ENCODE measurements at regions not wholly inside any gene's neighbourhood (a gene's known extent, or its start where the extent isn't known, plus 50 kb on each side); places are given as distances from the start of the nearest gene placed in this dataset.

DNA sequence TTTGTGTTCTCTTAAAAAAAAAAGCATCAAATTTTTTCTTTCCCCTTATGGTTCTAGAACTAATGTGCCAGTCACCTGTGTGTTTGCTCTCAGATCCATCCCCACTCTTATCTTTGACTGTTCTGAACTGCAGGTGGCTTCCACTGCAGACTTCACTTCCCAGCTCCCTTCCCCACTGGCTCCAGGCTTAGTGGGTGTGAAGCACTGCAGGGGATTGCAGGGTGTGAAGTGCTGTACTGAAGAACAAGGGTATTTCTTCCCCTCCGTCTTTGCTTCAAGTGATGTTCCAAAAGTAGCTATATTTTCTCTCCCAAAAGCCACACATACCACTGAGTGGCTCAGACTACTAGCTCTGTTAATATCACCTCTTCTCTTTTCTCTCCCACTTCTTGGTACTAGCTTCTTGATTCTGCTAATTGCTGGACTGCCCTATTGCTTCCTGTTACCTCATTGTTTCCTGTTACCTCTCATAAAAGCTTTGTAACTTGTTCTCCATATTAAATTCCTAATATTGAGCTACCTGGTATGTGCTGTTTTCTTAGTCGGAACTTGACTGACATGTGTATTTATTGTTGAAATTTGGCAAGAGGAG is 115.4 kb upstream of the PRICKLE1 start:
- Histone ChIP-seq H3K4me1 (ENCODE audit: control insufficient read depth, insufficient read depth, low read length) (no peaks in the 10 kb centered on the region), H3K4me3 (ENCODE audit: low read depth, low read length) (no peak overlapping the region), H3K9me3 (ENCODE audit: control insufficient read depth, insufficient read depth, low read depth, low read length) (no peaks in the 10 kb centered on the region), H3K27ac (ENCODE audit: extremely low read depth, low read depth, low read length) (no peak overlapping the region), H3K36me3 (ENCODE audit: control insufficient read depth in 2 of 2, insufficient read depth in 1 of 2, low read length in 2 of 2) (no peaks in the 10 kb centered on the region)
- TF ChIP-seq, protein P1, sequence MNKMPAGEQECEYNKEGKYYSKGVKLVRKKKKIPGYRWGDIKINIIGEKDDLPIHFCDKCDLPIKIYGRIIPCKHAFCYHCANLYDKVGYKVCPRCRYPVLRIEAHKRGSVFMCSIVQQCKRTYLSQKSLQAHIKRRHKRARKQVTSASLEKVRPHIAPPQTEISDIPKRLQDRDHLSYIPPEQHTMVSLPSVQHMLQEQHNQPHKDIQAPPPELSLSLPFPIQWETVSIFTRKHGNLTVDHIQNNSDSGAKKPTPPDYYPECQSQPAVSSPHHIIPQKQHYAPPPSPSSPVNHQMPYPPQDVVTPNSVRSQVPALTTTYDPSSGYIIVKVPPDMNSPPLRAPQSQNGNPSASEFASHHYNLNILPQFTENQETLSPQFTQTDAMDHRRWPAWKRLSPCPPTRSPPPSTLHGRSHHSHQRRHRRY (tag by site-specific recombination; IDR thresholded peaks at IDR 0.05): no peak
- TF ChIP-seq ZNF792 (tag by site-specific recombination; IDR thresholded peaks at IDR 0.05): no peak
- TF ChIP-seq, protein P2, sequence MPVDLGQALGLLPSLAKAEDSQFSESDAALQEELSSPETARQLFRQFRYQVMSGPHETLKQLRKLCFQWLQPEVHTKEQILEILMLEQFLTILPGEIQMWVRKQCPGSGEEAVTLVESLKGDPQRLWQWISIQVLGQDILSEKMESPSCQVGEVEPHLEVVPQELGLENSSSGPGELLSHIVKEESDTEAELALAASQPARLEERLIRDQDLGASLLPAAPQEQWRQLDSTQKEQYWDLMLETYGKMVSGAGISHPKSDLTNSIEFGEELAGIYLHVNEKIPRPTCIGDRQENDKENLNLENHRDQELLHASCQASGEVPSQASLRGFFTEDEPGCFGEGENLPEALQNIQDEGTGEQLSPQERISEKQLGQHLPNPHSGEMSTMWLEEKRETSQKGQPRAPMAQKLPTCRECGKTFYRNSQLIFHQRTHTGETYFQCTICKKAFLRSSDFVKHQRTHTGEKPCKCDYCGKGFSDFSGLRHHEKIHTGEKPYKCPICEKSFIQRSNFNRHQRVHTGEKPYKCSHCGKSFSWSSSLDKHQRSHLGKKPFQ (tag by site-specific recombination; IDR thresholded peaks at IDR 0.05): peak; percentile 79
- POLR2A ChIA-PET: no interaction called here
- CTCF ChIA-PET: interaction anchor here (0.7 kb wide), 1 partner anchor 576 kb away, joined by 4 read pairs; no protein-coding TSS in a partner anchor

DNA sequence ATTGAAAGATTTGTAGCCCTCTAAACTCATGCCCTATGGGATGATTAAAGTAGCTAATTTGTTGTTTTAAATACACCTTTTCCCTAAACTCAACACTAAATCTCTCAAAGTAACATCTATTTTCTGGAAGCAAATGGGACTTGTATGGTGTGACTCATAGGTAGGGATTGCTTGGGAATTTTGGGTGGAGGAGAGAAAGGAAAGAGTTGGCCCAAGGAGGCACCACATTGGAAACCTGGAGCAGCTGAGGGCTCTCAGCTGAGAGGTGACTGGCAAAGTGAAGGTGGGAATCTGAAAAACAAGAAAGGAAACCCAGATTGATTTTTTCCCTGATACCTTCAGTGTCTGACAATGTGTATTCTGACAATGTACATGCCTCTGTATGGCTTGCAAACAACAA is 114.8 kb upstream of the PRICKLE1 start:
- ChIA-PET POLR2A (no interaction called here), CTCF (interaction anchor here (0.7 kb wide), 1 partner anchor 577 kb away, joined by 4 read pairs; no protein-coding TSS in a partner anchor)
- Histone ChIP-seq H3K4me3 (ENCODE audit: low read depth, low read length) (no peak overlapping the region), H3K4me1 (ENCODE audit: control insufficient read depth, insufficient read depth, low read length) (no peaks in the 10 kb centered on the region), H3K36me3 (ENCODE audit: control insufficient read depth in 2 of 2, insufficient read depth in 1 of 2, low read length in 2 of 2) (no peaks in the 10 kb centered on the region), H3K9me3 (ENCODE audit: control insufficient read depth, insufficient read depth, low read depth, low read length) (no peaks in the 10 kb centered on the region), H3K27ac (ENCODE audit: extremely low read depth, low read depth, low read length) (no peak overlapping the region)
- TF ChIP-seq ZNF175 (tag by site-specific recombination; IDR thresholded peaks at IDR 0.05): no peak
- TF ChIP-seq ZNF777 (tag by site-specific recombination; IDR thresholded peaks at IDR 0.05; ENCODE audit: borderline replicate concordance): no peak
- no peak for TF ChIP-seq ZBTB21 (tag by site-specific recombination; IDR thresholded peaks at IDR 0.05)
- TF ChIP-seq, protein P3, sequence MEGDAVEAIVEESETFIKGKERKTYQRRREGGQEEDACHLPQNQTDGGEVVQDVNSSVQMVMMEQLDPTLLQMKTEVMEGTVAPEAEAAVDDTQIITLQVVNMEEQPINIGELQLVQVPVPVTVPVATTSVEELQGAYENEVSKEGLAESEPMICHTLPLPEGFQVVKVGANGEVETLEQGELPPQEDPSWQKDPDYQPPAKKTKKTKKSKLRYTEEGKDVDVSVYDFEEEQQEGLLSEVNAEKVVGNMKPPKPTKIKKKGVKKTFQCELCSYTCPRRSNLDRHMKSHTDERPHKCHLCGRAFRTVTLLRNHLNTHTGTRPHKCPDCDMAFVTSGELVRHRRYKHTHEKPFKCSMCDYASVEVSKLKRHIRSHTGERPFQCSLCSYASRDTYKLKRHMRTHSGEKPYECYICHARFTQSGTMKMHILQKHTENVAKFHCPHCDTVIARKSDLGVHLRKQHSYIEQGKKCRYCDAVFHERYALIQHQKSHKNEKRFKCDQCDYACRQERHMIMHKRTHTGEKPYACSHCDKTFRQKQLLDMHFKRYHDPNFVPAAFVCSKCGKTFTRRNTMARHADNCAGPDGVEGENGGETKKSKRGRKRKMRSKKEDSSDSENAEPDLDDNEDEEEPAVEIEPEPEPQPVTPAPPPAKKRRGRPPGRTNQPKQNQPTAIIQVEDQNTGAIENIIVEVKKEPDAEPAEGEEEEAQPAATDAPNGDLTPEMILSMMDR (tag by site-specific recombination; IDR thresholded peaks at IDR 0.05): no peak
- TF ChIP-seq, protein P4, sequence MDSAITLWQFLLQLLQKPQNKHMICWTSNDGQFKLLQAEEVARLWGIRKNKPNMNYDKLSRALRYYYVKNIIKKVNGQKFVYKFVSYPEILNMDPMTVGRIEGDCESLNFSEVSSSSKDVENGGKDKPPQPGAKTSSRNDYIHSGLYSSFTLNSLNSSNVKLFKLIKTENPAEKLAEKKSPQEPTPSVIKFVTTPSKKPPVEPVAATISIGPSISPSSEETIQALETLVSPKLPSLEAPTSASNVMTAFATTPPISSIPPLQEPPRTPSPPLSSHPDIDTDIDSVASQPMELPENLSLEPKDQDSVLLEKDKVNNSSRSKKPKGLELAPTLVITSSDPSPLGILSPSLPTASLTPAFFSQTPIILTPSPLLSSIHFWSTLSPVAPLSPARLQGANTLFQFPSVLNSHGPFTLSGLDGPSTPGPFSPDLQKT (IDR thresholded peaks at IDR 0.05; ENCODE audit: borderline replicate concordance, low read depth, low read length): no peak
- TF ChIP-seq ZNF426 (tag by site-specific recombination; IDR thresholded peaks at IDR 0.05): no peak
- TF ChIP-seq, protein P5, sequence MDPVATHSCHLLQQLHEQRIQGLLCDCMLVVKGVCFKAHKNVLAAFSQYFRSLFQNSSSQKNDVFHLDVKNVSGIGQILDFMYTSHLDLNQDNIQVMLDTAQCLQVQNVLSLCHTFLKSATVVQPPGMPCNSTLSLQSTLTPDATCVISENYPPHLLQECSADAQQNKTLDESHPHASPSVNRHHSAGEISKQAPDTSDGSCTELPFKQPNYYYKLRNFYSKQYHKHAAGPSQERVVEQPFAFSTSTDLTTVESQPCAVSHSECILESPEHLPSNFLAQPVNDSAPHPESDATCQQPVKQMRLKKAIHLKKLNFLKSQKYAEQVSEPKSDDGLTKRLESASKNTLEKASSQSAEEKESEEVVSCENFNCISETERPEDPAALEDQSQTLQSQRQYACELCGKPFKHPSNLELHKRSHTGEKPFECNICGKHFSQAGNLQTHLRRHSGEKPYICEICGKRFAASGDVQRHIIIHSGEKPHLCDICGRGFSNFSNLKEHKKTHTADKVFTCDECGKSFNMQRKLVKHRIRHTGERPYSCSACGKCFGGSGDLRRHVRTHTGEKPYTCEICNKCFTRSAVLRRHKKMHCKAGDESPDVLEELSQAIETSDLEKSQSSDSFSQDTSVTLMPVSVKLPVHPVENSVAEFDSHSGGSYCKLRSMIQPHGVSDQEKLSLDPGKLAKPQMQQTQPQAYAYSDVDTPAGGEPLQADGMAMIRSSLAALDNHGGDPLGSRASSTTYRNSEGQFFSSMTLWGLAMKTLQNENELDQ (tag by site-specific recombination; IDR thresholded peaks at IDR 0.05; ENCODE audit: low read depth): no peak
- TF ChIP-seq KLF9 (tag by site-specific recombination; IDR thresholded peaks at IDR 0.05; ENCODE audit: low read depth): no peak
- TF ChIP-seq HOXA7 (CRISPR knock-in tag; IDR thresholded peaks at IDR 0.05; ENCODE audit: borderline replicate concordance): no peak
- TF ChIP-seq ZNF837 (tag by site-specific recombination; IDR thresholded peaks at IDR 0.05): no peak
- TF ChIP-seq ZNF707 (tag by site-specific recombination; IDR thresholded peaks at IDR 0.05): no peak
- TF ChIP-seq ZNF366 (tag by site-specific recombination; conservative IDR thresholded peaks at IDR 0.05): no peak
- TF ChIP-seq ZNF2 (tag by site-specific recombination; IDR thresholded peaks at IDR 0.05): no peak
- no peak for TF ChIP-seq ZNF157 (tag by site-specific recombination; IDR thresholded peaks at IDR 0.05)
- TF ChIP-seq ZNF792 (tag by site-specific recombination; IDR thresholded peaks at IDR 0.05): no peak
- TF ChIP-seq ZNF548 (tag by site-specific recombination; IDR thresholded peaks at IDR 0.05): no peak
- TF ChIP-seq GLI4 (tag by site-specific recombination; IDR thresholded peaks at IDR 0.05): no peak
- no peak for TF ChIP-seq ZNF830 (tag by site-specific recombination; IDR thresholded peaks at IDR 0.05; ENCODE audit: low read depth)
- TF ChIP-seq SCRT2 (tag by site-specific recombination; IDR thresholded peaks at IDR 0.05): no peak
- TF ChIP-seq SP7 (tag by site-specific recombination; IDR thresholded peaks at IDR 0.05): no peak
